Sigmoid colon (tissue), 6 donors: ENCODE measurements at regions not wholly inside any gene's neighbourhood (a gene's known extent, or its start where the extent isn't known, plus 50 kb on each side); places are given as distances from the start of the nearest gene placed in this dataset.

Experiments used
- DNase-seq: peaks from one replicate; pipeline ENCODE4 v3.0.0-alpha.2; 2019
- H3K27ac ChIP-seq, 4 donors: fragments of 200-600 bp; sonication (generic); one replicate each; pipeline ENCODE4 v1.5.1; 2016 to 2019; ENCODE audit warnings: mild to moderate bottlenecking in 1 of 4
- H3K27me3 ChIP-seq, 3 donors: fragments of 200-600 bp; sonication (generic); one replicate each; pipeline ENCODE4 v1.5.1; 2019; ENCODE audit warnings: mild to moderate bottlenecking in 1 of 3
- H3K36me3 ChIP-seq, 4 donors: fragments of 200-600 bp; sonication (generic); one replicate each; pipeline ENCODE4 v1.5.1; 2016 to 2019
- H3K4me1 ChIP-seq, 4 donors: fragments of 200-600 bp; sonication (generic); one replicate each; pipeline ENCODE4 v1.5.1; 2017 to 2019
- H3K4me3 ChIP-seq, 4 donors: fragments of 200-600 bp; sonication (generic); one replicate each; pipeline ENCODE4 v1.5.1; 2017 to 2019; ENCODE audit warnings: mild to moderate bottlenecking in 2 of 4, moderate library complexity in 1 of 4
- H3K9me3 ChIP-seq, 4 donors: fragments of 200-600 bp in 3 of 4; sonication (generic) in 3 of 4; one replicate each; pipeline versions ENCODE4 v1.5.1 to v1.6.1; 2013 to 2019
- EP300 ChIP-seq, 4 donors: sonication (generic); formaldehyde crosslinking; IDR thresholded peaks; one replicate each; pipeline ENCODE4 v1.6.1; 2017; ENCODE audit warnings: antibody characterized with exemption in 4 of 4
- POLR2A ChIP-seq, 2 donors: fragments of 450-650 bp; IDR thresholded peaks; one replicate each; pipeline ENCODE4 v1.6.1; 2016; ENCODE audit warnings: antibody characterized with exemption in 2 of 2, mild to moderate bottlenecking in 2 of 2, moderate library complexity in 2 of 2
- POLR2AphosphoS5 ChIP-seq, 4 donors: sonication (generic); formaldehyde crosslinking; IDR thresholded peaks; one replicate each; pipeline ENCODE4 v1.6.1; 2017; ENCODE audit warnings: antibody characterized with exemption in 4 of 4
- WGBS, 2 donors: extraction: QIAGEN DNeasy Blood & Tissue Kit; methylation state at CpG; one replicate each; pipeline ENCODE4 v1.1.7; 2013; 5-methylcytosine and 5-hydroxymethylcytosine counted together
- intact Hi-C: fragments of 100-400 bp; cut with DNase I; formaldehyde crosslinking; loops from one replicate; pipeline ENCODE4 v1.15.1; 2023
- TF ChIP-seq, protein P1 (sequence below), 4 experiments: fragments of 450-650 bp in 3 of 4; fragments of 200-600 bp in 1 of 4; IDR thresholded peaks; one replicate each; pipeline ENCODE4 v1.5.1; 2016 to 2019; ENCODE audit warnings: antibody characterized with exemption in 4 of 4, mild to moderate bottlenecking in 3 of 4, moderate library complexity in 2 of 4
- donor health status: healthy with polysubstance abuse.
- donor health status: healthy.

GRCh38 chr7:115359955-115360354 lies 438.1 kb downstream of the MDFIC start:
- Histone ChIP-seq H3K27me3 (no peaks in the 10 kb centered on the region), H3K36me3 (no peaks in the 10 kb centered on the region), H3K9me3 (no peaks in the 10 kb centered on the region), H3K4me3 (no peak overlapping the region), H3K27ac (no peak overlapping the region), H3K4me1 (peaks cover 0 to 12% (median 0%) of the 10 kb centered on the region in 4 donors)
- TF ChIP-seq, protein P1, sequence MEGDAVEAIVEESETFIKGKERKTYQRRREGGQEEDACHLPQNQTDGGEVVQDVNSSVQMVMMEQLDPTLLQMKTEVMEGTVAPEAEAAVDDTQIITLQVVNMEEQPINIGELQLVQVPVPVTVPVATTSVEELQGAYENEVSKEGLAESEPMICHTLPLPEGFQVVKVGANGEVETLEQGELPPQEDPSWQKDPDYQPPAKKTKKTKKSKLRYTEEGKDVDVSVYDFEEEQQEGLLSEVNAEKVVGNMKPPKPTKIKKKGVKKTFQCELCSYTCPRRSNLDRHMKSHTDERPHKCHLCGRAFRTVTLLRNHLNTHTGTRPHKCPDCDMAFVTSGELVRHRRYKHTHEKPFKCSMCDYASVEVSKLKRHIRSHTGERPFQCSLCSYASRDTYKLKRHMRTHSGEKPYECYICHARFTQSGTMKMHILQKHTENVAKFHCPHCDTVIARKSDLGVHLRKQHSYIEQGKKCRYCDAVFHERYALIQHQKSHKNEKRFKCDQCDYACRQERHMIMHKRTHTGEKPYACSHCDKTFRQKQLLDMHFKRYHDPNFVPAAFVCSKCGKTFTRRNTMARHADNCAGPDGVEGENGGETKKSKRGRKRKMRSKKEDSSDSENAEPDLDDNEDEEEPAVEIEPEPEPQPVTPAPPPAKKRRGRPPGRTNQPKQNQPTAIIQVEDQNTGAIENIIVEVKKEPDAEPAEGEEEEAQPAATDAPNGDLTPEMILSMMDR (IDR thresholded peaks at IDR 0.05), result no peak
- no peak for TF ChIP-seq POLR2AphosphoS5 (IDR thresholded peaks at IDR 0.05)
- no peak for TF ChIP-seq POLR2A (IDR thresholded peaks at IDR 0.05)
- no peak for TF ChIP-seq EP300 (IDR thresholded peaks at IDR 0.05)
- DNase-seq, result no peak
- intact Hi-C loops, result no loop called here

DNA sequence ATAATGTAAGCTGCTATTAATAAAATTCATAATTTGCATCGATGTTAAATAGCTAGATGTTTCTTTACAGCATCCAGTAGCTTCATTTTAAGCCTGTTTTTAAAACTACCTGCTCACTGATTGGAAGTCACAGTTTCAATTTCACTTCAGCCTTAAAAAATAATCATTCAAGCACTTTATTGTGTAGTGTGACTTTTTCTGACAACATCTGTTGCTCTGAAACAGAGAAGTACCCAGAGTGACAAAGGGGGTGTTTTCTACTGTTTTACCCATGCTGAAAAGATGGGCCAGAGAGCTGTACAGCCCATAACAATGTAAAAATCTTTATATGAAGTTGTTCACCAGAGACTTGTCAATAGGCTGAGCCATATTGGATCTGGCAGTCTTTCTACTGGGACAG lies 437.2 kb downstream of the MDFIC start:
- intact Hi-C loops, result no loop called here
- 87 to 99% methylated on average over 1 of the region's 1 CpG for WGBS, 2 donors
- H3K4me3 ChIP-seq, result no peak overlapping the region
- no peaks in the 10 kb centered on the region for H3K36me3 ChIP-seq
- H3K27ac ChIP-seq, result no peak overlapping the region
- TF ChIP-seq, protein P1 (IDR thresholded peaks at IDR 0.05), result no peak
- TF ChIP-seq EP300 (IDR thresholded peaks at IDR 0.05) (no peak), POLR2AphosphoS5 (IDR thresholded peaks at IDR 0.05) (no peak), POLR2A (IDR thresholded peaks at IDR 0.05) (no peak)
- no peak for DNase-seq
- no peaks in the 10 kb centered on the region for H3K9me3 ChIP-seq
- peaks cover 0 to 12% (median 0%) of the 10 kb centered on the region in 4 donors for H3K4me1 ChIP-seq
- no peaks in the 10 kb centered on the region for H3K27me3 ChIP-seq

DNA sequence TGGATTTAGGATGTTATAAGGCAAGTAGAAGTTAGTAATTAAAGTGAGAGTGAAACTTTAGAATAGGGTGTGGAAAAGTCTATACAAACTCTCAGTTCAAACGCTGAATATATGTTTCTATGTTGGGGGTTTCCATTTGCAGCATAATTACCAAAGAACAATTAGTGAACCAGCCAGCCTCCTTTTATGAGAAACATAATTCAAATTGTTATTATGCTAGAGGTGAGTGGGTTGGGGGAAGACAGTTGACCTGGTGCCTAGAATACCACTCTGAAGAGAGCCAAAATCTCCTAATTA lies 435.8 kb downstream of the MDFIC start:
- Histone ChIP-seq H3K27me3 (no peaks in the 10 kb centered on the region), H3K9me3 (no peaks in the 10 kb centered on the region), H3K4me3 (no peak overlapping the region), H3K27ac (no peak overlapping the region), H3K36me3 (no peaks in the 10 kb centered on the region), H3K4me1 (peaks cover 0 to 12% (median 0%) of the 10 kb centered on the region in 4 donors)
- TF ChIP-seq POLR2A (IDR thresholded peaks at IDR 0.05) (no peak), EP300 (IDR thresholded peaks at IDR 0.05) (no peak), POLR2AphosphoS5 (IDR thresholded peaks at IDR 0.05) (no peak)
- TF ChIP-seq, protein P1 (IDR thresholded peaks at IDR 0.05), result no peak
- 8 to 47% methylated on average over 1 of the region's 1 CpG for WGBS, 2 donors
- no peak for DNase-seq
- intact Hi-C loops, result no loop called here

DNA sequence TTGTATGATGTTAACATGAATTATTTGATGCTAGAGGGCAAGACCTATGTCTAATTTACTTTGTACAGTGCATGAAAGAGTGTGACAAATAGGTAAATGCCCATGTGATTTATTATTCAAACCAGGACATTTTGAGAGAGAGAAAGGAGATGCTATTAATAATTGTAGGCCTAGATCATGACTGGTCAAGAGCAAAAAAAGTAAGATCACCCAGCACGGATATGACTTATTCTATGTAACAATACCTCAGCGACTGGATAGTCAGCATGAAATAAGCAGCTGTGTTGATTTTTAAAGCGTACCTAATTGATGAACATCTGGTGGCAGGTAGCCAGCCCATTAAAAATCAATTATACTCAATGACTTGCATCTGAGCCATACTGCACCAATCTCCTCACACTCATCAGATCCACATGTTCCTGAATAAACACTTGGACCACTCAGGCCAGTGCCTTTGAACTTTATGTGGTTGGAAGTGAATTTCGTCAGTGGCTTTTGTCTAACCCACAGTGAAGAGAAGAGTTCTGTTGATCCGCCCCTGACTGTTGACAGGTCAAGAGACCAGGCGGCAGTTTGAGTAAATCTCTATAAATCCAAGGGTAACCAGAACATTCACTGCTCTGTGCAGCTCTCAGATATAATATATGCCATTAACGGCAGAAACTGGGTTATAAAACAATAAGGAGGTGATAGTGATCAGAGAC lies 435.3 kb downstream of the MDFIC start:
- no peaks in the 10 kb centered on the region for H3K36me3 ChIP-seq
- TF ChIP-seq POLR2A (IDR thresholded peaks at IDR 0.05), result no peak
- TF ChIP-seq, protein P1 (IDR thresholded peaks at IDR 0.05), result no peak
- no peak for TF ChIP-seq EP300 (IDR thresholded peaks at IDR 0.05)
- no peak for TF ChIP-seq POLR2AphosphoS5 (IDR thresholded peaks at IDR 0.05)
- intact Hi-C loops, result no loop called here
- no peak overlapping the region for H3K27ac ChIP-seq
- no peak for DNase-seq
- H3K4me1 ChIP-seq, result peaks cover 0 to 12% (median 0%) of the 10 kb centered on the region in 4 donors
- H3K27me3 ChIP-seq, result no peaks in the 10 kb centered on the region
- no peaks in the 10 kb centered on the region for H3K9me3 ChIP-seq
- WGBS, 2 donors, result 16 to 68% methylated on average over 7 of the region's 7 CpGs
- H3K4me3 ChIP-seq, result no peak overlapping the region
